ENCODE measurements at regions not wholly inside any gene's neighbourhood (a gene's known extent, or its start where the extent isn't known, plus 50 kb on each side); places are given as distances from the start of the nearest gene placed in this dataset.

- no peak for TF ChIP-seq REST (IDR thresholded peaks at IDR 0.05; ENCODE audit: insufficient read depth in 1 of 2, low read depth in 2 of 2, low read length in 2 of 2)
- TF ChIP-seq SIN3A (IDR thresholded peaks at IDR 0.05; ENCODE audit: borderline replicate concordance, insufficient read depth, low read length), result no peak
- no peak for TF ChIP-seq TAF1 (IDR thresholded peaks at IDR 0.05; ENCODE audit: borderline replicate concordance, insufficient read depth, low read length)
- no peak for TF ChIP-seq FOXP2 (optimal IDR thresholded peaks at IDR 0.05; ENCODE audit: borderline replicate concordance, extremely low read depth, extremely low read length, insufficient read depth)
- no peak for TF ChIP-seq POLR2AphosphoS5 (IDR thresholded peaks at IDR 0.05; ENCODE audit: low read depth, low read length)
Measured at GRCh38 chr10:81534991-81535390, 340.0 kb upstream of the NRG3 start.

DNA sequence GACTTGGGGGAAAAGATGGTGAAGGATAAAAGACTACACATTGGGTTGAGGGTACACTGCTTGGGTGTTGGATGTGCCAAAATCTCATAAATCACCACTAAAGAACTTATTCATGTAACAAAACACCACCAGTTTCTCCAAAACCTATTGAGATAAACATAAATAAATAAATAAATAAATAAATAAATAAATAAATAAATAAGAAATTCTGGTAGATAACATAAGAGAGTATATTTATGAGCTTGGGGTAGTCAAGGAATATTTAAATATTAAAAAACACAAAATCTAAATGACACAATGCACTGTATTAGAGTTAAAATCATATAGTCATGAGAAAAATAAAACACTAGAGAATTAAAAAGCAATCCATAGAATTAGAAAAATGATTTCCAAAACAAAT is 333.5 kb upstream of the NRG3 start:
- TF ChIP-seq POLR2AphosphoS5 (IDR thresholded peaks at IDR 0.05; ENCODE audit: low read depth, low read length), result no peak
- no peak for TF ChIP-seq REST (IDR thresholded peaks at IDR 0.05; ENCODE audit: insufficient read depth in 1 of 2, low read depth in 2 of 2, low read length in 2 of 2)
- no peak for TF ChIP-seq SIN3A (IDR thresholded peaks at IDR 0.05; ENCODE audit: borderline replicate concordance, insufficient read depth, low read length)
- no peak for TF ChIP-seq FOXP2 (optimal IDR thresholded peaks at IDR 0.05; ENCODE audit: borderline replicate concordance, extremely low read depth, extremely low read length, insufficient read depth)
- TF ChIP-seq TAF1 (IDR thresholded peaks at IDR 0.05; ENCODE audit: borderline replicate concordance, insufficient read depth, low read length), result no peak

- TF ChIP-seq SIN3A (IDR thresholded peaks at IDR 0.05; ENCODE audit: borderline replicate concordance, insufficient read depth, low read length) (no peak), REST (IDR thresholded peaks at IDR 0.05; ENCODE audit: insufficient read depth in 1 of 2, low read depth in 2 of 2, low read length in 2 of 2) (no peak), FOXP2 (optimal IDR thresholded peaks at IDR 0.05; ENCODE audit: borderline replicate concordance, extremely low read depth, extremely low read length, insufficient read depth) (no peak), TAF1 (IDR thresholded peaks at IDR 0.05; ENCODE audit: borderline replicate concordance, insufficient read depth, low read length) (no peak), POLR2AphosphoS5 (IDR thresholded peaks at IDR 0.05; ENCODE audit: low read depth, low read length) (no peak)
Measured at GRCh38 chr10:81546243-81546642, 328.8 kb upstream of the NRG3 start.

DNA sequence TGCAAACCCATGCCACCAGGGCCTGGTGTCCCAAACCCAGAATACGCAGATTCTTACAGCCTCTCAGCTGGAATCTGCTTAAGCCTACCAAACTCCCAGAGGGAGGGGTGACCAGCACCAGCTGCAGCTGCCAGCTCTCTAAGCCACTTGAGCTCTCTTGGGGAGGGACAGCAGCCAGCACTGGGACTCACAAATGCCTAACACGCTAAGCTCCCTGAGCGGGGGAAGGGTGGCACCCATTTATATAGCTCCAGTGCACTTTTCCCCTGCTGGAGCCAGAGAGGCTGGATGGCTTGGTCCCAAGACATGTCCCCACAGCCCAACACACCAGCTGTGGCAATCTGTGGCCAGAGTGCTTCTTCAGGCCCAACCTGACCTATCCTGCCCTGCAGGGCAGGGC is 326.8 kb upstream of the NRG3 start:
- no peak for TF ChIP-seq SIN3A (IDR thresholded peaks at IDR 0.05; ENCODE audit: borderline replicate concordance, insufficient read depth, low read length)
- TF ChIP-seq FOXP2 (optimal IDR thresholded peaks at IDR 0.05; ENCODE audit: borderline replicate concordance, extremely low read depth, extremely low read length, insufficient read depth), result no peak
- no peak for TF ChIP-seq REST (IDR thresholded peaks at IDR 0.05; ENCODE audit: insufficient read depth in 1 of 2, low read depth in 2 of 2, low read length in 2 of 2)
- TF ChIP-seq POLR2AphosphoS5 (IDR thresholded peaks at IDR 0.05; ENCODE audit: low read depth, low read length), result no peak
- no peak for TF ChIP-seq TAF1 (IDR thresholded peaks at IDR 0.05; ENCODE audit: borderline replicate concordance, insufficient read depth, low read length)

DNA sequence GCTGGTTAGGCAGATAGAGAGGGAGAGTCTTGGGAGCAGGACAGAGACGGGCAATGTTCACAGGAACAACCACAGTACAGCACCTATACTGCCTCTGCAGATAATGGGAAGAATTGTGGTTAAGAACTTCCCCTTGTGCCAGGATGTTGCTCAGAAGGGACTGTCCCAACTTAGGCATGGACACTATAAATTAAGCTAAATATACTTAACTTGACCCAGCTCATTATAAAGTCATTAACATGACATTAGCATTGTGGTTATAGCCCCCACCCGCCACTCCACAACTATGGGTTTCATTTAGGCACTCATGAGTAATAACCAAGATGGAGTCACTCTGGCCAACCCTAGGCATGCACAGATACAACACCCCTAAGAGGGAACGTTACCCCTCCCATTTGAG is 310.9 kb upstream of the NRG3 start:
- TF ChIP-seq FOXP2 (optimal IDR thresholded peaks at IDR 0.05; ENCODE audit: borderline replicate concordance, extremely low read depth, extremely low read length, insufficient read depth) (no peak), TAF1 (IDR thresholded peaks at IDR 0.05; ENCODE audit: borderline replicate concordance, insufficient read depth, low read length) (no peak), SIN3A (IDR thresholded peaks at IDR 0.05; ENCODE audit: borderline replicate concordance, insufficient read depth, low read length) (no peak), POLR2AphosphoS5 (IDR thresholded peaks at IDR 0.05; ENCODE audit: low read depth, low read length) (no peak), REST (IDR thresholded peaks at IDR 0.05; ENCODE audit: insufficient read depth in 1 of 2, low read depth in 2 of 2, low read length in 2 of 2) (no peak)

All from PFSK-1 (cell line).